Neuronal stem cell (in vitro differentiated cells): ENCODE measurements at regions not wholly inside any gene's neighbourhood (a gene's known extent, or its start where the extent isn't known, plus 50 kb on each side); places are given as distances from the start of the nearest gene placed in this dataset.
A peak's percentile ranks its signal among the peaks of the same experiment; 100 is the strongest.

Experiments used
- DNase-seq: peaks from one replicate; pipeline ENCODE4 v3.0.0-alpha.2; 2013; ENCODE audit warnings: low spot score
- H2AFZ ChIP-seq: one replicate; pipeline ENCODE4 v1.6.1; 2013; ENCODE audit warnings: mild to moderate bottlenecking, low read length, inconsistent platforms
- H2AK5ac ChIP-seq: 2 replicates; pipeline ENCODE4 v1.6.1; 2013; ENCODE audit warnings: low read depth, mild to moderate bottlenecking, inconsistent platforms, low read length, moderate library complexity, mixed read lengths
- H2BK120ac ChIP-seq: 2 replicates; pipeline ENCODE4 v1.6.1; 2013; ENCODE audit warnings: low read depth, mild to moderate bottlenecking, inconsistent platforms, low read length, moderate library complexity, mixed read lengths
- H2BK12ac ChIP-seq: one replicate; pipeline ENCODE4 v1.6.1; 2013; ENCODE audit warnings: low read length, inconsistent platforms
- H2BK15ac ChIP-seq: 2 replicates; pipeline ENCODE4 v1.6.1; 2013; ENCODE audit warnings: mild to moderate bottlenecking, low read length, inconsistent platforms, mixed read lengths
- H2BK5ac ChIP-seq: one replicate; pipeline ENCODE4 v1.6.1; 2013; ENCODE audit warnings: inconsistent platforms, mild to moderate bottlenecking, low read length, moderate library complexity
- H3K14ac ChIP-seq: one replicate; pipeline ENCODE4 v1.6.1; 2013; ENCODE audit warnings: low read length, inconsistent platforms
- H3K18ac ChIP-seq: 2 replicates; pipeline ENCODE4 v1.6.1; 2013; ENCODE audit warnings: low read length, inconsistent platforms
- H3K23ac ChIP-seq: 2 replicates; pipeline ENCODE4 v1.6.1; 2013; ENCODE audit warnings: low read depth, mild to moderate bottlenecking, mixed read lengths, low read length, inconsistent platforms; ENCODE audit not compliant: poor library complexity
- H3K27ac ChIP-seq: replicated peaks from 3 replicates; pipeline ENCODE4 v1.5.1; 2013; ENCODE audit warnings: low read length, inconsistent platforms
- H3K27me3 ChIP-seq, 3 experiments: 2 replicates each; pipeline ENCODE4 v1.6.1; 2013; ENCODE audit warnings: low read length in 3 of 3, mild to moderate bottlenecking in 2 of 3, inconsistent platforms in 1 of 3, low read depth in 1 of 3, mixed read lengths in 1 of 3, moderate library complexity in 1 of 3; ENCODE audit not compliant: control insufficient read depth in 3 of 3, insufficient read depth in 3 of 3
- H3K36me3 ChIP-seq, 2 donors: replicated peaks in 1 of 2; 2 replicates each; pipeline ENCODE4 v1.6.1; 2013; ENCODE audit warnings: low read length in 2 of 2; ENCODE audit not compliant: control insufficient read depth in 2 of 2, insufficient read depth in 2 of 2
- H3K4ac ChIP-seq: 2 replicates; pipeline ENCODE4 v1.6.1; 2013; ENCODE audit warnings: inconsistent platforms, mild to moderate bottlenecking, low read length, moderate library complexity
- H3K4me1 ChIP-seq, 2 donors: 1 replicate in 1 of 2; 2 replicates in 1 of 2; pipeline ENCODE4 v1.6.1; 2013; ENCODE audit warnings: low read length in 2 of 2, low read depth in 1 of 2; ENCODE audit not compliant: control insufficient read depth in 2 of 2, insufficient read depth in 1 of 2
- H3K4me2 ChIP-seq: one replicate; pipeline ENCODE4 v1.6.1; 2013; ENCODE audit warnings: mild to moderate bottlenecking, low read length, inconsistent platforms; ENCODE audit not compliant: insufficient read depth, poor library complexity, severe bottlenecking
- H3K4me3 ChIP-seq, 2 donors: 2 replicates each; pipeline ENCODE4 v1.5.1; 2013; ENCODE audit warnings: low read length in 2 of 2, mild to moderate bottlenecking in 2 of 2, inconsistent platforms in 1 of 2, moderate library complexity in 1 of 2
- H3K79me1 ChIP-seq: one replicate; pipeline ENCODE4 v1.6.1; 2013; ENCODE audit warnings: low read depth, mild to moderate bottlenecking, inconsistent platforms, low read length, moderate library complexity
- H3K9ac ChIP-seq: one replicate; pipeline ENCODE4 v1.6.1; 2013; ENCODE audit warnings: mild to moderate bottlenecking, low read depth, low read length, inconsistent platforms; ENCODE audit not compliant: poor library complexity
- H3K9me3 ChIP-seq, 2 donors: replicated peaks in 1 of 2; 2 replicates each; pipeline versions ENCODE3 to v1.6.1; 2013; ENCODE audit warnings: low read length in 2 of 2, mild to moderate bottlenecking in 2 of 2, inconsistent platforms in 1 of 2, low read depth in 1 of 2, mixed read lengths in 1 of 2, moderate library complexity in 1 of 2; ENCODE audit not compliant: control insufficient read depth in 2 of 2, insufficient read depth in 1 of 2
- H4K8ac ChIP-seq: one replicate; pipeline ENCODE4 v1.6.1; 2013; ENCODE audit warnings: low read depth, mild to moderate bottlenecking, inconsistent platforms, low read length, moderate library complexity
- H4K91ac ChIP-seq: one replicate; pipeline ENCODE4 v1.6.1; 2013; ENCODE audit warnings: low read length, low read depth, mild to moderate bottlenecking, inconsistent platforms; ENCODE audit not compliant: poor library complexity
- WGBS, 2 donors: extraction: QIAGEN DNeasy Blood & Tissue Kit; methylation state at CpG; one replicate each; pipeline ENCODE4 v1.1.7; 2013; ENCODE audit warnings: missing lambda C conversion rate in 2 of 2, mixed read lengths in 1 of 2; ENCODE audit not compliant: insufficient read length in 2 of 2, insufficient replicate concordance in 1 of 2; ENCODE audit errors: extremely low coverage in 2 of 2; 5-methylcytosine and 5-hydroxymethylcytosine counted together

DNA sequence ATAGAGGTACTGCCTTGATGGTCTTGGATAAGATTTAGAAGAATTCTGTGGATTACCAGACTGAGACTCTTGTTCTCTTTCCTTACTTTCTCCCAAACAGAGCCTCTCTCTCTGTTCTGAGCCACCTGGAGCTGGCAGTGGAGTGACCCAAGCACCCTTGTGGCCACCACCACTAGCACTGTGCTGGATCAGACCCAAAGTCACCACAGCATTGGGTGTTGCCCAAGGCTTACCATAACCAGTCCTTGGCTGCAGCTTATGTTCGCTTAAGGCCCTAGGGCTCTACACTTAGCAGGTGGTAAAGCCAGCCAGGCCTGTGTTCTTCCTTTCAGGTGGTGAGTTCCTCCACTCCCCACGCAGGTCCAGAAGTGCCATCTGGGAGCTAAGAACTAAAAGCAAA is 79.8 kb downstream of the SEM1 start:
- Histone ChIP-seq H3K9me3 (peaks cover 0 to 2% of the 10 kb centered on the region in 2 donors), H2BK120ac (no peak overlapping the region), H3K18ac (peak overlapping the region; percentile 46), H3K27ac (no peak overlapping the region), H2AK5ac (peak overlapping the region; percentile 40), H3K9ac (no peak overlapping the region), H3K4me3 (no peak overlapping the region), H3K36me3 (no peaks in the 10 kb centered on the region), H3K4me1 (no peaks in the 10 kb centered on the region), H3K4ac (no peak overlapping the region), H2AFZ (no peak overlapping the region), H4K8ac (no peak overlapping the region), H3K4me2 (no peak overlapping the region), H3K79me1 (no peaks in the 10 kb centered on the region), H3K27me3 (no peaks in the 10 kb centered on the region), H2BK15ac (no peak overlapping the region), H2BK12ac (no peak overlapping the region), H4K91ac (no peak overlapping the region), H2BK5ac (no peak overlapping the region), H3K14ac (no peak overlapping the region), H3K23ac (no peak overlapping the region)
- WGBS, 2 donors = no CpG with 5 or more reads among the region's 2 CpGs
- no peak for DNase-seq

DNA sequence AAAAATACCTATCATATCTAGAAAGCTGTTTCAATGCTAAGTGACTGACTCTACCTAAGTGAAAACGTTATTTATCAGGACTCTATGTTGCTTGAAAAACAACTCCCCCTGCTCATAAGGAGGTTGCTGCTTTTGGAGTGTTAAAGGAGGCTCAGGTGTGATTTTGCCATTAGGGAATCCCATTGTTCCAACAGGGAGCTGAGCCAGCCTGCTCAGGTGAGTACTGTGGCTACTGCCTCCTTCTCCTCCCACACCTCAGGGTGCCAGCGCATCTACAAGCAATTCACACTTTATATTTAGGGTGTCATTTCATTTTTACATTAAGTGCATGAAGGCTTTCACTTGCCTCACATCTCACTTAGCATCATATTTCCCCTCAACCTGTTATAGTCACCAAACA is 84.7 kb downstream of the SEM1 start:
- Histone ChIP-seq H3K27me3 (no peaks in the 10 kb centered on the region), H3K36me3 (no peaks in the 10 kb centered on the region), H3K4me3 (no peak overlapping the region), H3K18ac (no peak overlapping the region), H4K8ac (no peak overlapping the region), H3K4ac (no peak overlapping the region), H3K4me1 (no peaks in the 10 kb centered on the region), H3K4me2 (no peak overlapping the region), H4K91ac (no peak overlapping the region), H3K27ac (no peak overlapping the region), H3K14ac (no peak overlapping the region), H3K79me1 (no peaks in the 10 kb centered on the region), H3K23ac (no peak overlapping the region), H2BK120ac (no peak overlapping the region), H3K9ac (no peak overlapping the region), H2BK12ac (no peak overlapping the region), H2BK15ac (no peak overlapping the region), H3K9me3 (peaks cover 0 to 1% of the 10 kb centered on the region in 2 donors), H2AFZ (no peak overlapping the region), H2AK5ac (no peak overlapping the region), H2BK5ac (no peak overlapping the region)
- no peak for DNase-seq
- no CpG with 5 or more reads among the region's 2 CpGs for WGBS, 2 donors

DNA sequence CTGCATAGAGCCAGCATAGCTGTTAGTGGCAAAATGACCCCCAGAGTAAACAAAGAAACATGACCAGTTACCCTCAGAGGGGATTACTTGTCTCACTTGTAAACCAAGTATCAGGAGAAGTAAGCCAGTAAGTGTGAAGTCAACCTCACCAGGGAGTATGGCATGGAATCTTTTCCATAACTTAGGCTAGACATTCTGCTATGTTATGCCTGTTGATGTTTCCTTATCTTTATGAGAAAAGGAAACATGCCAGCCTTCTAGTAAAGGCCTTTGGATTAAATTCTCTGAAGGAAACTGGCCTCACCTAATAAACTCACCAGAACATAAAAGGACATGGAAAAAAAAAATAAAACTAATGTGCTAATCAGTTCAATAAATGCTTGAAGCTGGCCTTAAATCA is 87.7 kb downstream of the SEM1 start:
- no peak overlapping the region for H3K4me2 ChIP-seq
- H2BK12ac ChIP-seq = no peak overlapping the region
- no peak overlapping the region for H3K27ac ChIP-seq
- H3K4me3 ChIP-seq = no peak overlapping the region
- H3K18ac ChIP-seq = no peak overlapping the region
- no peaks in the 10 kb centered on the region for H3K27me3 ChIP-seq
- H3K4me1 ChIP-seq = no peaks in the 10 kb centered on the region
- H3K9ac ChIP-seq = no peak overlapping the region
- no peak overlapping the region for H2AFZ ChIP-seq
- no peak overlapping the region for H4K91ac ChIP-seq
- H3K14ac ChIP-seq = no peak overlapping the region
- H3K79me1 ChIP-seq = no peaks in the 10 kb centered on the region
- no peak overlapping the region for H4K8ac ChIP-seq
- no peak overlapping the region for H3K23ac ChIP-seq
- no peak overlapping the region for H2BK15ac ChIP-seq
- DNase-seq = no peak
- H3K36me3 ChIP-seq = no peaks in the 10 kb centered on the region
- no peak overlapping the region for H2BK120ac ChIP-seq
- H2AK5ac ChIP-seq = no peak overlapping the region
- H3K9me3 ChIP-seq = no peaks in the 10 kb centered on the region
- H3K4ac ChIP-seq = no peak overlapping the region
- no peak overlapping the region for H2BK5ac ChIP-seq

DNA sequence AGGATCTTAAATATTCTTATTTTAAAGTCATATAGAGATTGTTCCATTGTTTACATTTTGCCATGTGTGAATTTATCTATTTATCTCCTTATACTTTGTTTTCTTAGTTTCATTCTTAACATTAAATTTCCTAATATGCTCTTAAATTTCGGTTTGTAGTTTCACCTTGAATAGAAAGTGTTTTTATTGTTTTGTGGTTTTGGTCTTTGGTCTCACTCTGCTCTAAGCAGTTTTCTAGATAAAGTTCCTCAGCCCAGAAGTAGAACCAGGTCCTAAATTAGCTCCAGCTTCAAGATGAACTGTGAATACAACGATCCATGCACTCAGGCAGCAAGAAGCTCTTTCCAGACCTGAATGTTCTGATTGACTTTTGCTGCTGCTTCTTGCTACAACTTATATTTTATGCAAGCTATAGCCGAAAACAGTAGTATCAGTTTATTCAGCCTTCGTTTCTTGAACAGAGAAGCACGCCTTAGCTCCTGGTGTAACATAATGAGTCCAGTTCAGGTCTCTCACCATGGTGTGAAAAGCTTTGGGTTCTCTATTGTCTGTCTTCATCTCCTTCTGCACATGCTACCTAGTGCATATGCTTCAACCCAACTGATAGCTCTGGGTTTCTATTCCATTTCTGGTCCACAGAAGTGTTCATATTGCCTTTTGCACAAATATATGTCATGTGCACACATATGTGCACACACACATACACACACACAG is 95.3 kb downstream of the SEM1 start:
- Histone ChIP-seq H2AFZ (no peak overlapping the region), H3K23ac (no peak overlapping the region), H3K4me3 (no peak overlapping the region), H3K4me1 (no peaks in the 10 kb centered on the region), H2BK5ac (no peak overlapping the region), H3K18ac (no peak overlapping the region), H2BK15ac (no peak overlapping the region), H3K9ac (no peak overlapping the region), H2AK5ac (no peak overlapping the region), H3K79me1 (no peaks in the 10 kb centered on the region), H3K27ac (no peak overlapping the region), H4K91ac (no peak overlapping the region), H3K9me3 (no peaks in the 10 kb centered on the region), H3K4me2 (no peak overlapping the region), H3K27me3 (peaks cover 0 to 4% (median 0%) of the 10 kb centered on the region in 3 experiments), H4K8ac (no peak overlapping the region), H2BK120ac (no peak overlapping the region), H2BK12ac (no peak overlapping the region), H3K14ac (no peak overlapping the region), H3K36me3 (no peaks in the 10 kb centered on the region), H3K4ac (no peak overlapping the region)
- no peak for DNase-seq
- no CpG with 5 or more reads among the region's 5 CpGs for WGBS, 2 donors
